SK-N-SH (cell line): ENCODE measurements at regions not wholly inside any gene's neighbourhood (a gene's known extent, or its start where the extent isn't known, plus 50 kb on each side); places are given as distances from the start of the nearest gene placed in this dataset.

ENCODE experiments used
- CHD2 ChIP-seq: fragments of 150-350 bp; IDR thresholded peaks from 2 replicates; pipeline ENCODE4 v1.6.1; 2018; ENCODE audit warnings: low read length; ENCODE audit not compliant: partially characterized antibody
- EP300 ChIP-seq, 2 experiments: IDR thresholded peaks; 2 replicates each; pipeline versions ENCODE4 v1.4.0 to v1.6.1; 2012; ENCODE audit warnings: borderline replicate concordance in 1 of 2, low read depth in 1 of 2, low read length in 1 of 2
- FOXM1 ChIP-seq: IDR thresholded peaks from 2 replicates; pipeline ENCODE4 v1.4.0; 2012; ENCODE audit warnings: low read depth, mild to moderate bottlenecking
- GATA2 ChIP-seq: sonication (generic); formaldehyde crosslinking; IDR thresholded peaks from 2 replicates; pipeline ENCODE4 v1.5.0; 2020; ENCODE audit warnings: mild to moderate bottlenecking, missing genetic modification reagents
- MXI1 ChIP-seq: IDR thresholded peaks from 2 replicates; pipeline ENCODE4 v1.6.1; 2012; ENCODE audit warnings: mild to moderate bottlenecking, low read depth, low read length, improper control_type of control experiment
- NRF1 ChIP-seq: IDR thresholded peaks from 2 replicates; pipeline ENCODE4 v1.6.1; 2012; ENCODE audit warnings: low read depth, mild to moderate bottlenecking, low read length
- POLR2AphosphoS5 ChIP-seq: IDR thresholded peaks from 2 replicates; pipeline ENCODE4 v1.6.1; 2012; ENCODE audit warnings: low read depth, low read length
- RAD21 ChIP-seq: IDR thresholded peaks from 2 replicates; pipeline ENCODE4 v1.6.1; 2012; ENCODE audit warnings: mild to moderate bottlenecking, low read length
- SIN3A ChIP-seq: IDR thresholded peaks from 2 replicates; pipeline ENCODE4 v1.6.1; 2012; ENCODE audit warnings: low read depth, mild to moderate bottlenecking, low read length, moderate library complexity, borderline replicate concordance
- TAF1 ChIP-seq: IDR thresholded peaks from 2 replicates; pipeline ENCODE4 v1.6.1; 2012; ENCODE audit warnings: low read depth, mild to moderate bottlenecking, low read length, moderate library complexity, borderline replicate concordance
- USF1 ChIP-seq: IDR thresholded peaks from 2 replicates; pipeline ENCODE4 v1.4.0; 2012; ENCODE audit warnings: low read depth, borderline replicate concordance
- TF ChIP-seq, protein P1 (sequence below): IDR thresholded peaks from 2 replicates; pipeline ENCODE4 v1.4.0; 2012; ENCODE audit warnings: low read depth, borderline replicate concordance
- TF ChIP-seq, protein P2 (sequence below): fragments of 200-600 bp; sonication (generic); IDR thresholded peaks from 2 replicates; pipeline ENCODE4 v1.6.1; 2017; ENCODE audit warnings: antibody characterized with exemption, mild to moderate bottlenecking, moderate library complexity
- TF ChIP-seq, protein P3 (sequence below): fragments of 150-350 bp; IDR thresholded peaks from 2 replicates; pipeline ENCODE4 v1.6.1; 2017; ENCODE audit warnings: antibody characterized with exemption, low read length, low read depth, borderline replicate concordance

GRCh38 chrX:30941898-30942297 is 52.8 kb upstream of the TAB3 start:
- no peak for TF ChIP-seq RAD21
- no peak for TF ChIP-seq USF1
- TF ChIP-seq POLR2AphosphoS5, result no peak
- no peak for TF ChIP-seq SIN3A
- no peak for TF ChIP-seq EP300 (IDR thresholded peaks at IDR 0.05; ENCODE audit: borderline replicate concordance in 1 of 2, low read depth in 1 of 2, low read length in 1 of 2)
- TF ChIP-seq, protein P1, sequence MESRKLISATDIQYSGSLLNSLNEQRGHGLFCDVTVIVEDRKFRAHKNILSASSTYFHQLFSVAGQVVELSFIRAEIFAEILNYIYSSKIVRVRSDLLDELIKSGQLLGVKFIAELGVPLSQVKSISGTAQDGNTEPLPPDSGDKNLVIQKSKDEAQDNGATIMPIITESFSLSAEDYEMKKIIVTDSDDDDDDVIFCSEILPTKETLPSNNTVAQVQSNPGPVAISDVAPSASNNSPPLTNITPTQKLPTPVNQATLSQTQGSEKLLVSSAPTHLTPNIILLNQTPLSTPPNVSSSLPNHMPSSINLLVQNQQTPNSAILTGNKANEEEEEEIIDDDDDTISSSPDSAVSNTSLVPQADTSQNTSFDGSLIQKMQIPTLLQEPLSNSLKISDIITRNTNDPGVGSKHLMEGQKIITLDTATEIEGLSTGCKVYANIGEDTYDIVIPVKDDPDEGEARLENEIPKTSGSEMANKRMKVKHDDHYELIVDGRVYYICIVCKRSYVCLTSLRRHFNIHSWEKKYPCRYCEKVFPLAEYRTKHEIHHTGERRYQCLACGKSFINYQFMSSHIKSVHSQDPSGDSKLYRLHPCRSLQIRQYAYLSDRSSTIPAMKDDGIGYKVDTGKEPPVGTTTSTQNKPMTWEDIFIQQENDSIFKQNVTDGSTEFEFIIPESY, result no peak
- TF ChIP-seq, protein P2, sequence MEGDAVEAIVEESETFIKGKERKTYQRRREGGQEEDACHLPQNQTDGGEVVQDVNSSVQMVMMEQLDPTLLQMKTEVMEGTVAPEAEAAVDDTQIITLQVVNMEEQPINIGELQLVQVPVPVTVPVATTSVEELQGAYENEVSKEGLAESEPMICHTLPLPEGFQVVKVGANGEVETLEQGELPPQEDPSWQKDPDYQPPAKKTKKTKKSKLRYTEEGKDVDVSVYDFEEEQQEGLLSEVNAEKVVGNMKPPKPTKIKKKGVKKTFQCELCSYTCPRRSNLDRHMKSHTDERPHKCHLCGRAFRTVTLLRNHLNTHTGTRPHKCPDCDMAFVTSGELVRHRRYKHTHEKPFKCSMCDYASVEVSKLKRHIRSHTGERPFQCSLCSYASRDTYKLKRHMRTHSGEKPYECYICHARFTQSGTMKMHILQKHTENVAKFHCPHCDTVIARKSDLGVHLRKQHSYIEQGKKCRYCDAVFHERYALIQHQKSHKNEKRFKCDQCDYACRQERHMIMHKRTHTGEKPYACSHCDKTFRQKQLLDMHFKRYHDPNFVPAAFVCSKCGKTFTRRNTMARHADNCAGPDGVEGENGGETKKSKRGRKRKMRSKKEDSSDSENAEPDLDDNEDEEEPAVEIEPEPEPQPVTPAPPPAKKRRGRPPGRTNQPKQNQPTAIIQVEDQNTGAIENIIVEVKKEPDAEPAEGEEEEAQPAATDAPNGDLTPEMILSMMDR, result no peak
- no peak for TF ChIP-seq CHD2
- TF ChIP-seq GATA2, result no peak
- TF ChIP-seq TAF1, result no peak
- no peak for TF ChIP-seq MXI1
- TF ChIP-seq, protein P3, sequence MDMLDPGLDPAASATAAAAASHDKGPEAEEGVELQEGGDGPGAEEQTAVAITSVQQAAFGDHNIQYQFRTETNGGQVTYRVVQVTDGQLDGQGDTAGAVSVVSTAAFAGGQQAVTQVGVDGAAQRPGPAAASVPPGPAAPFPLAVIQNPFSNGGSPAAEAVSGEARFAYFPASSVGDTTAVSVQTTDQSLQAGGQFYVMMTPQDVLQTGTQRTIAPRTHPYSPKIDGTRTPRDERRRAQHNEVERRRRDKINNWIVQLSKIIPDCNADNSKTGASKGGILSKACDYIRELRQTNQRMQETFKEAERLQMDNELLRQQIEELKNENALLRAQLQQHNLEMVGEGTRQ, result no peak
- no peak for TF ChIP-seq NRF1
- no peak for TF ChIP-seq FOXM1
